Osteoblast (primary cell): ENCODE measurements at regions not wholly inside any gene's neighbourhood (a gene's known extent, or its start where the extent isn't known, plus 50 kb on each side); places are given as distances from the start of the nearest gene placed in this dataset.

ENCODE experiments used
- DNase-seq: peaks from one replicate; pipeline ENCODE4 v3.0.0; 2011; ENCODE audit warnings: low spot score, mixed read lengths; ENCODE audit not compliant: insufficient read length; ENCODE audit errors: missing footprints
- H2AFZ ChIP-seq: 2 replicates; pipeline ENCODE4 v1.6.0; 2011; ENCODE audit warnings: mild to moderate bottlenecking, low read length
- H3K27ac ChIP-seq: 2 replicates; pipeline ENCODE4 v1.5.1; 2011; ENCODE audit warnings: mild to moderate bottlenecking, low read depth, low read length, moderate library complexity
- H3K27me3 ChIP-seq: 2 replicates; pipeline ENCODE4 v1.6.0; 2012; ENCODE audit warnings: mild to moderate bottlenecking, control low read depth, inconsistent platforms, low read length, moderate library complexity; ENCODE audit not compliant: insufficient read depth
- H3K36me3 ChIP-seq: 2 replicates; pipeline ENCODE4 v1.5.1; 2011; ENCODE audit warnings: mild to moderate bottlenecking, low read length, control low read depth, moderate library complexity; ENCODE audit not compliant: insufficient read depth
- H3K4me1 ChIP-seq: 2 replicates; pipeline ENCODE4 v1.5.1; 2011; ENCODE audit warnings: mild to moderate bottlenecking, low read length, control low read depth, moderate library complexity; ENCODE audit not compliant: insufficient read depth
- H3K4me2 ChIP-seq: 2 replicates; pipeline ENCODE4 v1.6.0; 2011; ENCODE audit warnings: mild to moderate bottlenecking, low read length; ENCODE audit not compliant: insufficient read depth
- H3K4me3 ChIP-seq: fragments of 200-600 bp; sonication (generic); 3 replicates; pipeline ENCODE4 v1.5.1; 2012; ENCODE audit warnings: mild to moderate bottlenecking, low read length, inconsistent platforms; ENCODE audit not compliant: insufficient read depth
- H3K79me2 ChIP-seq: 2 replicates; pipeline ENCODE4 v1.6.0; 2012; ENCODE audit warnings: mild to moderate bottlenecking, low read length, control low read depth, inconsistent platforms; ENCODE audit not compliant: insufficient read depth
- H3K9me3 ChIP-seq: 2 replicates; pipeline ENCODE4 v1.5.1; 2011; ENCODE audit warnings: low read depth, low read length, control low read depth
- H4K20me1 ChIP-seq: 2 replicates; pipeline ENCODE4 v1.6.0; 2012; ENCODE audit warnings: mild to moderate bottlenecking, low read length, control low read depth; ENCODE audit not compliant: insufficient read depth
- TF ChIP-seq, protein P1 (sequence below): IDR thresholded peaks from 2 replicates; pipeline ENCODE4 v1.5.1; 2011; ENCODE audit warnings: mild to moderate bottlenecking, low read depth, low read length, moderate library complexity; ENCODE audit errors: extremely low read depth

DNA sequence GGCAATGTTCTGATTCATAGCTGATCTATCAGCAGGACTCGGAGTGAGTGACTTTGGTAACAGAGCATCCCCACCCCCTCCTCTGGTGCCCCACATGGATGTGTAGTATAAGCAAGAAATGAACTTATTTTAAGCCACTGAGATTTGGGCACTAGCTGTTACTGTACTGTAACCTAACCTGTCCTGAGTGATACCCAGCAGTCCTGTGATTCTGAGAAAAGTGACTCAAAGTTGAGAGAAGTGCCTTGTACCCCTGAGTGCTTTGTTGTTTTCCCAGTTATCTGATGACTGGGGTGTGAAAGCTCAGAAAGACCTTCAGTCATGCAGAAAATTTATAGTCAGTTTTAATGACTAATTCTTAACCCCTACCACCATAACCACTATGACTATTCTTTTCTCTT is 439.9 kb upstream of the RBMS3 start:
- DNase-seq = no peak
- H3K36me3 ChIP-seq = no peaks in the 10 kb centered on the region
- H3K27ac ChIP-seq = no peak overlapping the region
- H2AFZ ChIP-seq = no peak overlapping the region
- no peak overlapping the region for H3K4me3 ChIP-seq
- TF ChIP-seq, protein P1, sequence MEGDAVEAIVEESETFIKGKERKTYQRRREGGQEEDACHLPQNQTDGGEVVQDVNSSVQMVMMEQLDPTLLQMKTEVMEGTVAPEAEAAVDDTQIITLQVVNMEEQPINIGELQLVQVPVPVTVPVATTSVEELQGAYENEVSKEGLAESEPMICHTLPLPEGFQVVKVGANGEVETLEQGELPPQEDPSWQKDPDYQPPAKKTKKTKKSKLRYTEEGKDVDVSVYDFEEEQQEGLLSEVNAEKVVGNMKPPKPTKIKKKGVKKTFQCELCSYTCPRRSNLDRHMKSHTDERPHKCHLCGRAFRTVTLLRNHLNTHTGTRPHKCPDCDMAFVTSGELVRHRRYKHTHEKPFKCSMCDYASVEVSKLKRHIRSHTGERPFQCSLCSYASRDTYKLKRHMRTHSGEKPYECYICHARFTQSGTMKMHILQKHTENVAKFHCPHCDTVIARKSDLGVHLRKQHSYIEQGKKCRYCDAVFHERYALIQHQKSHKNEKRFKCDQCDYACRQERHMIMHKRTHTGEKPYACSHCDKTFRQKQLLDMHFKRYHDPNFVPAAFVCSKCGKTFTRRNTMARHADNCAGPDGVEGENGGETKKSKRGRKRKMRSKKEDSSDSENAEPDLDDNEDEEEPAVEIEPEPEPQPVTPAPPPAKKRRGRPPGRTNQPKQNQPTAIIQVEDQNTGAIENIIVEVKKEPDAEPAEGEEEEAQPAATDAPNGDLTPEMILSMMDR = no peak
- H3K4me2 ChIP-seq = no peak overlapping the region
- no peaks in the 10 kb centered on the region for H3K4me1 ChIP-seq
- peaks cover 16% of the 10 kb centered on the region for H3K27me3 ChIP-seq
- H3K79me2 ChIP-seq = no peaks in the 10 kb centered on the region
- no peaks in the 10 kb centered on the region for H3K9me3 ChIP-seq
- no peaks in the 10 kb centered on the region for H4K20me1 ChIP-seq

DNA sequence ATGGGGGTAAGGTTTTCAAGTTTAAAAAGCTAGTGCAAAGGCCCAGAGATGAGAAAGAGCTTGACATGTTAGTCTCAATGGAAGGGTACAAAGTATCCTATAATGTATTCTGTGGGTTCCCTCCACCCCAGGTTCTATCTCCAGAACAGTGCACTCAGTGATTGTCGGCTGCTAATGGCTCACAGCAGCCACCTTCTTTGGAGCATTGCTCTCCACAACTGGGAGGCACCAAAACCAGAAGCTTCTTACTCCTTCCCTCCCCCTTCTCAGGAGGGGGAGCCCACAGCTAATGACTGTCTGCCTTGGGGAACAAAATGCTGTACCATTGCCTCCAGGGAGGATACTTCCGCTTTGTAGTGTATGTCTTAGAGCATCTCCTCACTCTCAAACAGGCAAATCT is 439.4 kb upstream of the RBMS3 start:
- Histone ChIP-seq H3K27me3 (peaks cover 16% of the 10 kb centered on the region), H4K20me1 (no peaks in the 10 kb centered on the region), H3K9me3 (no peaks in the 10 kb centered on the region), H3K4me3 (no peak overlapping the region), H3K4me2 (no peak overlapping the region), H3K27ac (no peak overlapping the region), H3K36me3 (no peaks in the 10 kb centered on the region), H3K4me1 (no peaks in the 10 kb centered on the region), H2AFZ (no peak overlapping the region), H3K79me2 (no peaks in the 10 kb centered on the region)
- DNase-seq = no peak
- TF ChIP-seq, protein P1 = no peak

DNA sequence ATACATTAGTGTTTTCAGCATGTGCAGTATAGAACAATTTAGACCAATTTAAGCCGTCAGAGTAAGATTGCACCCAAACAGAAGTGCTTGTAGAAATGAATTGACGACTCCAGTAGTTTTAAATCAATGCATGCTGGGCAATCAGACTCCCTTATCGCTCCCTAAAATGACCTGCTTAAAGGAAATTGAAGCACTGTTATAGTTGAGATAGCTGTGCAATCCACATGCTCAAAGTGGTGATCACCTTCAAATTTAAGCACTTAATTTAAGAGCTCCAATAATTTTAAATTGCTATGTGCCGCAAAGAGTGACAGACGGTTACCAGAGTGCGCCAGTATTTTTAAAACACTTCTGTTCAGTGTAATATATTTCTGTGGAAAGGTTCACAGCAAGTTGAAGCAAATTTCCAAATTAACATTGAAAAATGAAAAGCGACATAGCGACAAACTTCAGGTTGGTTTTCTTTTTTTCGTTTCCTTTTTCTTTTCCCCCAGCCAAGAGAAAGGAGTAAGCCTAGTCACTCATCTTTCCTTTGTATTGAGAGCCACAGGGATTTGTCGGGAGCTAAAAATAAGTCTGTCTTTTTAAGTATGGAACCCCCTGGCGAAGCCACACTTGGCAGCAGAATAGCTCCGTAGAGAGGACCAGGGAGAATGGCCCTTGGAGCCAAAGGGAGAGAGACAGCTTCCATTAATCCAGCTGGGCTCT is 436.4 kb upstream of the RBMS3 start:
- Histone ChIP-seq H3K27ac (no peak overlapping the region), H2AFZ (no peak overlapping the region), H3K4me3 (no peak overlapping the region), H3K27me3 (peaks cover 13% of the 10 kb centered on the region), H3K4me1 (no peaks in the 10 kb centered on the region), H3K9me3 (no peaks in the 10 kb centered on the region), H3K79me2 (no peaks in the 10 kb centered on the region), H4K20me1 (no peaks in the 10 kb centered on the region), H3K36me3 (no peaks in the 10 kb centered on the region), H3K4me2 (no peak overlapping the region)
- TF ChIP-seq, protein P1 = no peak
- no peak for DNase-seq

DNA sequence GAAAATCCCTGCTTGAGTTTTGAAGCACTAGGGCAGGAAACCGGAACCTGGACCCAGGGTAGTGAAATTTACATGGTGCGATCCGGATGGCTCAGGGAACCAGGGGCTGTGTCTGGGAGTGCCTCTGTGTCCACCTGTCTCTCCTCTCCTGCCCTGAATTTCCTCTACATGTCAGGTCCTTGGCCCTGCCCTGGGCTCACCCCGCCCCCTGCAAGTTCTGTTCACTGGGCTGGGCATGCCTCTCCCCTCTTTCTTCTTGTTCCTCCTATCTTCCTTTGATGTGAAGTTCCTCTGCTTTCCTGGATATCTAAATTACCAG is 435.9 kb upstream of the RBMS3 start:
- Histone ChIP-seq H3K36me3 (no peaks in the 10 kb centered on the region), H4K20me1 (no peaks in the 10 kb centered on the region), H2AFZ (no peak overlapping the region), H3K4me3 (no peak overlapping the region), H3K27me3 (peaks cover 13% of the 10 kb centered on the region), H3K4me1 (no peaks in the 10 kb centered on the region), H3K4me2 (no peak overlapping the region), H3K27ac (no peak overlapping the region), H3K9me3 (no peaks in the 10 kb centered on the region), H3K79me2 (no peaks in the 10 kb centered on the region)
- TF ChIP-seq, protein P1 = no peak
- DNase-seq = no peak
